HAP-1 (cell line): ENCODE measurements at regions not wholly inside any gene's neighbourhood (a gene's known extent, or its start where the extent isn't known, plus 50 kb on each side); places are given as distances from the start of the nearest gene placed in this dataset.
"Not testable (repeated sequence)": the region's sequence is repeated elsewhere in the genome, so short reads cannot be mapped to it uniquely, and the experiment has no call there.

Source experiments
- DNase-seq, 2 experiments: peaks; one replicate each; pipeline ENCODE4 v3.0.0-alpha.2; 2016 to 2020; ENCODE audit warnings: low spot score in 2 of 2
- H3K27me3 ChIP-seq: fragments of 250-450 bp; sonication (Bioruptor Pico); 2 replicates; pipeline ENCODE4 v1.5.1; 2020; ENCODE audit warnings: low read depth, mild to moderate bottlenecking, moderate library complexity
- H3K36me3 ChIP-seq: fragments of 250-450 bp; sonication (Bioruptor Pico); replicated peaks from 2 replicates; pipeline ENCODE4 v1.5.1; 2020; ENCODE audit warnings: mild to moderate bottlenecking
- H3K4me1 ChIP-seq: fragments of 250-450 bp; sonication (Bioruptor Pico); 2 replicates; pipeline ENCODE4 v1.5.1; 2020; ENCODE audit warnings: mild to moderate bottlenecking
- H3K4me3 ChIP-seq: fragments of 250-450 bp; sonication (Bioruptor Pico); 2 replicates; pipeline ENCODE4 v1.5.1; 2020; ENCODE audit warnings: mild to moderate bottlenecking, moderate library complexity
- H3K9me3 ChIP-seq: fragments of 250-450 bp; sonication (Bioruptor Pico); 2 replicates; pipeline ENCODE4 v1.5.1; 2020; ENCODE audit warnings: mild to moderate bottlenecking, moderate library complexity
- in situ Hi-C: fragments of 300-500 bp; cut with MboI; formaldehyde crosslinking; loops from 3 replicates; pipeline ENCODE4 v1.14.3; 2020; ENCODE audit warnings: low sequenced_read_pairs, inconsistent platforms, mixed read lengths

GRCh38 chr13:70520275-70521036, 412.2 kb upstream of the KLHL1 start:
- in situ Hi-C loops: no loop called here
- Histone ChIP-seq H3K36me3 (no peaks in the 10 kb centered on the region), H3K4me3 (no peak overlapping the region), H3K27me3 (no peaks in the 10 kb centered on the region), H3K4me1 (no peaks in the 10 kb centered on the region), H3K9me3 (no peaks in the 10 kb centered on the region)
- no peak for DNase-seq

- Histone ChIP-seq H3K36me3 (no peaks in the 10 kb centered on the region), H3K9me3 (no peaks in the 10 kb centered on the region), H3K4me3 (no peak overlapping the region), H3K27me3 (no peaks in the 10 kb centered on the region), H3K4me1 (no peaks in the 10 kb centered on the region)
- no peak for DNase-seq
- in situ Hi-C loops: no loop called here
Measured at GRCh38 chr13:70518081-70518480, 409.8 kb upstream of the KLHL1 start.

- no peak for DNase-seq
- no peaks in the 10 kb centered on the region for H3K9me3 ChIP-seq
- H3K27me3 ChIP-seq: no peaks in the 10 kb centered on the region
- H3K4me3 ChIP-seq: no peak overlapping the region
- in situ Hi-C loops: no loop called here
- H3K4me1 ChIP-seq: no peaks in the 10 kb centered on the region
- H3K36me3 ChIP-seq: no peaks in the 10 kb centered on the region
Measured at GRCh38 chr13:70516226-70516625, 408.0 kb upstream of the KLHL1 start.

- in situ Hi-C loops, H3K4me3 ChIP-seq, DNase-seq: not testable (repeated sequence)
Measured at GRCh38 chr13:70511861-70512417, 403.7 kb upstream of the KLHL1 start.

GRCh38 chr13:70505809-70506208, 397.6 kb upstream of the KLHL1 start:
- no peaks in the 10 kb centered on the region for H3K36me3 ChIP-seq
- no peaks in the 10 kb centered on the region for H3K9me3 ChIP-seq
- no peak for DNase-seq
- H3K4me3 ChIP-seq: no peak overlapping the region
- H3K27me3 ChIP-seq: no peaks in the 10 kb centered on the region
- H3K4me1 ChIP-seq: no peaks in the 10 kb centered on the region
- in situ Hi-C loops: no loop called here

More at GRCh38 chr13:70511861-70512417, 403.7 kb upstream of the KLHL1 start:
- not testable (repeated sequence) for H3K4me1 ChIP-seq, H3K27me3 ChIP-seq, H3K36me3 ChIP-seq, H3K9me3 ChIP-seq

- Histone ChIP-seq H3K36me3 (no peaks in the 10 kb centered on the region), H3K27me3 (no peaks in the 10 kb centered on the region), H3K4me3 (no peak overlapping the region), H3K9me3 (no peaks in the 10 kb centered on the region), H3K4me1 (no peaks in the 10 kb centered on the region)
- no peak for DNase-seq
- in situ Hi-C loops: no loop called here
Measured at GRCh38 chr13:70502944-70503343, 394.7 kb upstream of the KLHL1 start.

- H3K9me3 ChIP-seq: peaks cover 7% of the 10 kb centered on the region; the same call in 1 of the 2 replicates
- H3K27me3 ChIP-seq: no peaks in the 10 kb centered on the region
- no peaks in the 10 kb centered on the region for H3K36me3 ChIP-seq
- no peak overlapping the region for H3K4me3 ChIP-seq
- DNase-seq: no peak
- in situ Hi-C loops: no loop called here
- H3K4me1 ChIP-seq: no peaks in the 10 kb centered on the region
Measured at GRCh38 chr13:70490320-70490935, 382.2 kb upstream of the KLHL1 start.

GRCh38 chr13:70484931-70485330, 376.7 kb upstream of the KLHL1 start:
- no peak for DNase-seq
- no peaks in the 10 kb centered on the region for H3K27me3 ChIP-seq
- in situ Hi-C loops: no loop called here
- H3K36me3 ChIP-seq: no peaks in the 10 kb centered on the region
- no peaks in the 10 kb centered on the region for H3K9me3 ChIP-seq
- no peaks in the 10 kb centered on the region for H3K4me1 ChIP-seq
- no peak overlapping the region for H3K4me3 ChIP-seq

GRCh38 chr13:70483599-70484276, 375.5 kb upstream of the KLHL1 start:
- no peaks in the 10 kb centered on the region for H3K4me1 ChIP-seq
- H3K27me3 ChIP-seq: no peaks in the 10 kb centered on the region
- no peaks in the 10 kb centered on the region for H3K9me3 ChIP-seq
- in situ Hi-C loops: no loop called here
- no peaks in the 10 kb centered on the region for H3K36me3 ChIP-seq
- DNase-seq: no peak
- H3K4me3 ChIP-seq: no peak overlapping the region

GRCh38 chr13:70473907-70474306, 365.7 kb upstream of the KLHL1 start:
- no peaks in the 10 kb centered on the region for H3K27me3 ChIP-seq
- no peak for DNase-seq
- in situ Hi-C loops: no loop called here
- no peaks in the 10 kb centered on the region for H3K9me3 ChIP-seq
- H3K4me1 ChIP-seq: no peaks in the 10 kb centered on the region
- no peaks in the 10 kb centered on the region for H3K36me3 ChIP-seq
- H3K4me3 ChIP-seq: no peak overlapping the region

GRCh38 chr13:70469077-70469476, 360.8 kb upstream of the KLHL1 start:
- Histone ChIP-seq H3K4me3 (no peak overlapping the region), H3K36me3 (no peaks in the 10 kb centered on the region), H3K27me3 (no peaks in the 10 kb centered on the region), H3K9me3 (no peaks in the 10 kb centered on the region), H3K4me1 (no peaks in the 10 kb centered on the region)
- in situ Hi-C loops: no loop called here
- DNase-seq: no peak

GRCh38 chr13:70457474-70457873, 349.2 kb upstream of the KLHL1 start:
- no peaks in the 10 kb centered on the region for H3K9me3 ChIP-seq
- in situ Hi-C loops: no loop called here
- no peaks in the 10 kb centered on the region for H3K4me1 ChIP-seq
- H3K27me3 ChIP-seq: no peaks in the 10 kb centered on the region
- no peak for DNase-seq
- no peaks in the 10 kb centered on the region for H3K36me3 ChIP-seq
- no peak overlapping the region for H3K4me3 ChIP-seq

GRCh38 chr13:70448820-70449219, 340.6 kb upstream of the KLHL1 start:
- in situ Hi-C loops: no loop called here
- DNase-seq: no peak
- Histone ChIP-seq H3K4me1 (no peaks in the 10 kb centered on the region), H3K36me3 (no peaks in the 10 kb centered on the region), H3K27me3 (no peaks in the 10 kb centered on the region), H3K4me3 (no peak overlapping the region), H3K9me3 (no peaks in the 10 kb centered on the region)

GRCh38 chr13:70432276-70432805, 324.1 kb upstream of the KLHL1 start:
- no peaks in the 10 kb centered on the region for H3K27me3 ChIP-seq
- H3K4me1 ChIP-seq: no peaks in the 10 kb centered on the region
- no peaks in the 10 kb centered on the region for H3K36me3 ChIP-seq
- in situ Hi-C loops: no loop called here
- DNase-seq: no peak
- H3K9me3 ChIP-seq: no peaks in the 10 kb centered on the region
- no peak overlapping the region for H3K4me3 ChIP-seq
